GM12892 (cell line): ENCODE measurements at regions not wholly inside any gene's neighbourhood (a gene's known extent, or its start where the extent isn't known, plus 50 kb on each side); places are given as distances from the start of the nearest gene placed in this dataset.

Source experiments
- POLR2A ChIP-seq: IDR thresholded peaks from 2 replicates; pipeline ENCODE4 v1.6.1; 2011; ENCODE audit warnings: low read depth, low read length, control low read depth
- POLR2AphosphoS5 ChIP-seq: IDR thresholded peaks from 2 replicates; pipeline ENCODE4 v1.6.1; 2011; ENCODE audit warnings: low read depth, low read length, control low read depth
- TAF1 ChIP-seq: IDR thresholded peaks from 2 replicates; pipeline ENCODE4 v1.6.1; 2011; ENCODE audit warnings: low read depth, mild to moderate bottlenecking, control low read depth, low read length, borderline replicate concordance

GRCh38 chr20:4327956-4328355 is 78.9 kb upstream of the ADRA1D start:
- TF ChIP-seq TAF1 (no peak), POLR2A (no peak), POLR2AphosphoS5 (no peak)
